PC-9 (cell line): ENCODE measurements at regions not wholly inside any gene's neighbourhood (a gene's known extent, or its start where the extent isn't known, plus 50 kb on each side); places are given as distances from the start of the nearest gene placed in this dataset.

Experiments
- CTCF ChIP-seq: fragments of 200-600 bp; sonication (generic); conservative IDR thresholded peaks from 2 replicates; pipeline ENCODE4 v1.6.1; 2017; ENCODE audit warnings: mixed run types, antibody characterized with exemption, mild to moderate bottlenecking, moderate library complexity
- EZH2 ChIP-seq: fragments of 200-600 bp; sonication (generic); IDR thresholded peaks from 2 replicates; pipeline ENCODE4 v1.8.0; 2017; ENCODE audit warnings: antibody characterized with exemption, low read depth

GRCh38 chr16:65846210-65846602 is 520.3 kb upstream of the CDH5 start:
- TF ChIP-seq EZH2: no peak
- no peak for TF ChIP-seq CTCF
